GM12892 (cell line): ENCODE measurements at regions not wholly inside any gene's neighbourhood (a gene's known extent, or its start where the extent isn't known, plus 50 kb on each side); places are given as distances from the start of the nearest gene placed in this dataset.

Source experiments
- POLR2A ChIP-seq: IDR thresholded peaks from 2 replicates; pipeline ENCODE4 v1.6.1; 2011; ENCODE audit warnings: low read depth, low read length, control low read depth
- POLR2AphosphoS5 ChIP-seq: IDR thresholded peaks from 2 replicates; pipeline ENCODE4 v1.6.1; 2011; ENCODE audit warnings: low read depth, low read length, control low read depth
- TAF1 ChIP-seq: IDR thresholded peaks from 2 replicates; pipeline ENCODE4 v1.6.1; 2011; ENCODE audit warnings: low read depth, mild to moderate bottlenecking, control low read depth, low read length, borderline replicate concordance

DNA sequence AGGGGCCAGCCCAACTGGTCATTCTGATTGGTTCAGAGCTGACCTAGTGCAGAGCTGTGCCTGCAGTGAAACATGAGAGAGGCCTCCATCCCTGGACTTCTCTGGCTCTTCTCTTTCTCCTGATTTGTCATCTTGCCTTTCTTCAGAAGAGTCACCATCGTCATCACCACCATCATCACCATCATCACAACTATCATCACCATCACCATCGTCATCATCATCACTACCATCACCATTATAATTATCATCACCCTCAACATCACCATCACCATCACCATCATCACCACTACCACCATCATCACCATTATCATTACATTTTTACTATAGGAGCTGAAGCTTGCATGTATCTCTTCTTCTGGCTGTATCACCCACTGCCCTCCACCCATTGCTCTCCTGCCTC lies 94.5 kb upstream of the FAM20A start:
- no peak for TF ChIP-seq POLR2A
- TF ChIP-seq POLR2AphosphoS5: no peak
- TF ChIP-seq TAF1: no peak
